Nephron (organoid): ENCODE measurements at regions not wholly inside any gene's neighbourhood (a gene's known extent, or its start where the extent isn't known, plus 50 kb on each side); places are given as distances from the start of the nearest gene placed in this dataset.

Source experiments
- H3K27ac Mint-ChIP-seq, 3 experiments: 2 replicates each; pipeline ENCODE4 v1.8.0; 2020; ENCODE audit warnings: mixed read lengths in 3 of 3, mild to moderate bottlenecking in 2 of 3, moderate library complexity in 1 of 3
- H3K27me3 Mint-ChIP-seq: 2 replicates; pipeline ENCODE4 v1.8.0; 2021; ENCODE audit warnings: low read depth, mild to moderate bottlenecking, moderate library complexity, mixed read lengths
- H3K36me3 Mint-ChIP-seq: 2 replicates; pipeline ENCODE4 v1.8.0; 2020; ENCODE audit warnings: low read depth, mixed read lengths
- H3K4me1 Mint-ChIP-seq: 2 replicates; pipeline ENCODE4 v1.8.0; 2020; ENCODE audit warnings: mixed read lengths
- H3K4me3 Mint-ChIP-seq, 3 experiments: 2 replicates each; pipeline ENCODE4 v1.8.0; 2020; ENCODE audit warnings: mild to moderate bottlenecking in 3 of 3, mixed read lengths in 3 of 3, moderate library complexity in 2 of 3
- H3K9me3 Mint-ChIP-seq: 2 replicates; pipeline ENCODE4 v1.8.0; 2020; ENCODE audit warnings: mixed read lengths
- TF ChIP-seq, protein P1 (sequence below), 3 experiments: fragments of 200-600 bp; sonication (generic); IDR thresholded peaks; one replicate each; pipeline ENCODE4 v1.5.0; 2021; ENCODE audit warnings: antibody characterized with exemption in 3 of 3; ENCODE audit not compliant: unreplicated experiment in 3 of 3

DNA sequence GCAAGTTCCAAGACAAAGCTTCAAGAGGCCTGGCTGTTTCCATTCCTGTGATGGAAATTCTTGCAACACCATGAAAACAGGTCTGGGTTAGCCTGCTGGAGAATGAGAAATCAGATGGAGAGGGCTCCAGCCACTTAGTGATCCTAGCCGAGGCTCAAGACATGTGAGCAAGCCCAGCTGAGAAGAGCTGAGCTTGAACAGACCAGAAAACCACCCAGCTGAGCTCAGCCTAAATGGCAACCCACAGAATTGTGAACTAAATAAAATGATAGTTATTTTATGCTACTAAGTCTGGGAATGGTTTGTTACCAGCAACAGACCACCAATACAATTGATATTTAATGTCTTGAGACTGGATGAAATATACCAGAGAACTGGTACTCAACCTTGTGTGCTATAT, 494.5 kb downstream of the RMST start:
- Mint-ChIP-seq H3K36me3 (no peaks in the 10 kb centered on the region), H3K4me1 (no peaks in the 10 kb centered on the region), H3K4me3 (no peak overlapping the region), H3K9me3 (peaks cover 9% of the 10 kb centered on the region), H3K27me3 (peaks cover 4% of the 10 kb centered on the region), H3K27ac (no peak overlapping the region)
- TF ChIP-seq, protein P1, sequence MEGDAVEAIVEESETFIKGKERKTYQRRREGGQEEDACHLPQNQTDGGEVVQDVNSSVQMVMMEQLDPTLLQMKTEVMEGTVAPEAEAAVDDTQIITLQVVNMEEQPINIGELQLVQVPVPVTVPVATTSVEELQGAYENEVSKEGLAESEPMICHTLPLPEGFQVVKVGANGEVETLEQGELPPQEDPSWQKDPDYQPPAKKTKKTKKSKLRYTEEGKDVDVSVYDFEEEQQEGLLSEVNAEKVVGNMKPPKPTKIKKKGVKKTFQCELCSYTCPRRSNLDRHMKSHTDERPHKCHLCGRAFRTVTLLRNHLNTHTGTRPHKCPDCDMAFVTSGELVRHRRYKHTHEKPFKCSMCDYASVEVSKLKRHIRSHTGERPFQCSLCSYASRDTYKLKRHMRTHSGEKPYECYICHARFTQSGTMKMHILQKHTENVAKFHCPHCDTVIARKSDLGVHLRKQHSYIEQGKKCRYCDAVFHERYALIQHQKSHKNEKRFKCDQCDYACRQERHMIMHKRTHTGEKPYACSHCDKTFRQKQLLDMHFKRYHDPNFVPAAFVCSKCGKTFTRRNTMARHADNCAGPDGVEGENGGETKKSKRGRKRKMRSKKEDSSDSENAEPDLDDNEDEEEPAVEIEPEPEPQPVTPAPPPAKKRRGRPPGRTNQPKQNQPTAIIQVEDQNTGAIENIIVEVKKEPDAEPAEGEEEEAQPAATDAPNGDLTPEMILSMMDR (IDR thresholded peaks at IDR 0.05; ENCODE audit: unreplicated experiment in 3 of 3): no peak

DNA sequence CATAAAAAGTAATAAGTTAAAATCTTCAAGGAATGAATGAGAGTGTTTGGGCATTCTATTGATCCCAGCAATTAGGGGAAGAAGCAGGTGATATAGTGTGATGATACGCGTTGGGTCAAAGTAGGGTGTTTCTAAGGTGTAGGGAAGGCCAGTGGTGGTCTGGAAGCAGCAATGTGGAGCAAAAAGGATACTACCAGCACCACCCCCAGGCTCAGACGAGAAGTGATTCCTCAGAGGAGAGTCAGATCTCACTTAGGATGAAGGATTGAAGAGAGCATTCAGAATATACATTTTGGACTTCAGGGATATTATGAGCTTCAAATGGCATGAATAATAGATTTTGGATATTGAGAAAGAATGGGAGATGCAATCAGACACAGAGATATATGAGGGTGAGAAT, 497.6 kb downstream of the RMST start:
- TF ChIP-seq, protein P1 (IDR thresholded peaks at IDR 0.05; ENCODE audit: unreplicated experiment in 3 of 3): no peak
- Mint-ChIP-seq H3K9me3 (peaks cover 9% of the 10 kb centered on the region), H3K36me3 (no peaks in the 10 kb centered on the region), H3K4me1 (no peaks in the 10 kb centered on the region), H3K4me3 (no peak overlapping the region), H3K27me3 (no peaks in the 10 kb centered on the region), H3K27ac (no peak overlapping the region)

DNA sequence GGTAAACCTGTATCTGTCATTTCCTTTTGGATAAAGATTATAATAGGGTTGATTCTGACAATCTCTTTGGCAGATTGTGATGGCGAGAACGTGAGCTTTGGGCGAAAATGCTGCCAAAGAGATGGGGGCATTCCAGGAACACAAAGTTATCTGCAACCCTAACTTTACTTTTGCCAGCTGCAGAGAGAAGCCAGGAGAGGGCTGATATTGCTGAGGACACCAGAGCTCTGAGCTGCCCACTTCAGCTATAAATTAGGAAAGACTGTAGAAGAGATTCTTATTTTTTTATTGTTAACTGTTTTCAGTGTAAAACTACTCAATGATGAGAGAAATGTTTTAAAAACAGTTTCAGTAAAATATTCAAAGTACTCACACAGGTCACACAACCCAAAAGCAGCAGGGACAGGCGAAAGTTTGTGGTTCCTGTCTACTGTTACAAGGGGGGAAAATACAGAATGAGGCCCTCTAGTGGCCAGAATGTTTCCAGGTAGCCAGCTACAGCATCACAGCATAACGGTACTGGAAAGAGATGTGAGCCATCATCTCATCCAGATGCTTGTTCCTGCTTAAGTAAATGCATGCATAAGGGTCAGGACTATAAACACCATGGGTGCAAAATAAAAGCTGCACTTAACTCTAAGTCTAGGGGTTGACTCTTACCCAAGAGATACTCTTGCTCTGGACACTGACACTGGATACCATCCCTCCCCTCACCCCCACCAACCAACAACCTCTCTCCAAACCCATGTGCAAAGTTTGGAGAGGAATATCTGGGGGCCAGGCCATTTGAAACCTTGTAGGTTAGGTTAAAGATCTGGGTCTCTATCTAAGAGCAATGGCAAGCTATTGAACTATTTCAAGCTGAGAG, 498.4 kb downstream of the RMST start:
- TF ChIP-seq, protein P1 (IDR thresholded peaks at IDR 0.05; ENCODE audit: unreplicated experiment in 3 of 3): peak; percentile 42 to 63 (median 56)
- Mint-ChIP-seq H3K4me1 (no peaks in the 10 kb centered on the region), H3K27me3 (no peaks in the 10 kb centered on the region), H3K9me3 (peaks cover 6% of the 10 kb centered on the region), H3K4me3 (no peak overlapping the region), H3K36me3 (no peaks in the 10 kb centered on the region), H3K27ac (no peak overlapping the region)

DNA sequence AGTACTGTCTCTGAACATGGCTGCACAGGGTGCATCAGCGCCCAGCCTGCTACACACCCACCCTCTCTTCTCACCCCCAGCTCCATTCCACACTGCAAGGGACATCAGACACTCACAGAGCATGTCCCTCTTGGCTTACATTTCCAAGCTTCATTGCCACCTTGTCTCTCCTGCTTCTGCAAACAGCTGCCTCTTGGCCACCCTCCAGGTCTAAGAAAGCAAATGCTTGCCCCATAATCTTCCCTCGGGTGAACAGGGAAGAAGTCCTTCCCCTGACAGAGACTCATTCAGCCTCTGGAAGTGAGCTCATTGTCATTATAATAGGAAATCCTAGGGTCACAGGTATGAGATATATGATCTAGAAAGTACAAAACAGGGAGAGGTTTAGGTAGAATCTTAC, 505.2 kb downstream of the RMST start:
- Mint-ChIP-seq H3K4me3 (no peak overlapping the region), H3K9me3 (no peaks in the 10 kb centered on the region), H3K36me3 (no peaks in the 10 kb centered on the region), H3K27me3 (no peaks in the 10 kb centered on the region), H3K27ac (no peak overlapping the region), H3K4me1 (no peaks in the 10 kb centered on the region)
- TF ChIP-seq, protein P1 (IDR thresholded peaks at IDR 0.05; ENCODE audit: unreplicated experiment in 3 of 3): no peak

DNA sequence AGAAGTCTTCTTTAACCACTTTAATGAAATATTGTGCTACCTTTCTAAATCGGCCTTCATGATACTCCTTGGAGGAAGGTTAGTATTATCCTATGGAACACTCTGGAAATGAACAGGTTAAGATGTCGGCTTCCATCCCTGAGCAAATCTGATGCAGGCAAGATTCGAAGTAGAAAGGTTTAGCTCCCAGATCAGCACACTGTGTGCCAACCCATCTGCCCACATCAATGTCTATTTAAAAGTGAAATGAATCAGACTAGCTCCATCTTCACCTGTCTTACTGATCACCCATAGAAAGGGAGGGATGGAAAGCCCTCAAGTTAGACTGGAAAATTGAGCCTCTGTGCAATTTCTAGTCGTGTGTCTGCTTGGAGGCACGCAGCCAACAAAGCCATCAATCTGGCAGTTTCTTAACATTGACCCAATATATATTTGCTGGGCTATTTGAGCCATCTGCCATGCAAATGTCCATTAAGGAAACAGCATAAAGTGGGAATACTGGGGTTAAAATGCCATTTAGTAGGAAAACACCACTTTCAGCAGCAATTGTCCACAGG, 506.1 kb downstream of the RMST start:
- H3K4me3 Mint-ChIP-seq: no peak overlapping the region
- no peak overlapping the region for H3K27ac Mint-ChIP-seq
- H3K27me3 Mint-ChIP-seq: no peaks in the 10 kb centered on the region
- TF ChIP-seq, protein P1 (IDR thresholded peaks at IDR 0.05; ENCODE audit: unreplicated experiment in 3 of 3): no peak
- no peaks in the 10 kb centered on the region for H3K4me1 Mint-ChIP-seq
- H3K9me3 Mint-ChIP-seq: no peaks in the 10 kb centered on the region
- no peaks in the 10 kb centered on the region for H3K36me3 Mint-ChIP-seq
